ENCODE measurements at regions not wholly inside any gene's neighbourhood (a gene's known extent, or its start where the extent isn't known, plus 50 kb on each side); places are given as distances from the start of the nearest gene placed in this dataset.

GRCh38 chr6:147057188-147057587 is 147.0 kb upstream of the STXBP5 start:
- TF ChIP-seq POLR2A (IDR thresholded peaks at IDR 0.05) (no peak), CTCF (IDR thresholded peaks at IDR 0.05) (no peak), EP300 (IDR thresholded peaks at IDR 0.05) (no peak)
